ENCODE measurements at regions not wholly inside any gene's neighbourhood (a gene's known extent, or its start where the extent isn't known, plus 50 kb on each side); places are given as distances from the start of the nearest gene placed in this dataset.
"Not testable (repeated sequence)": the region's sequence is repeated elsewhere in the genome, so short reads cannot be mapped to it uniquely, and the experiment has no call there.

DNA sequence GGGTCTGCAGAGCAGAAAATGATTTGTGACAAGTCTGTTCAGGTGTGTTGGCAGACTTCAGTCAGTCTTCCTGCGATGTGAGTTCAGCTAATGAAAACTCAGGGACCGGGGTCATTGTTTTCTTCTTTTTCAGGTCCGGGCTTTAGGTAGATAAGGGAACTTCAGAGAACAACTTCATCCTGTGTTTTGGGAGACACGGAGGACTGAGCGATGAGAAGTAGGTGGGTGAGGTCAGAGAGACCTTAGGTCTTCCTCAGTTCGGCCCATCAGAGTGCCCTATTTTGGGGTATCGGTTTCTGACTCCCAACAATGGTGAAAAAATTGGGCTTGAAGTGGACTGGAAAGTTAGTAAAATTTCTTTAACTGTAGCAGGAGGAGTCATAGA lies 88.9 kb upstream of the ATF7IP2 start:
- WGBS, 2 donors = 80 to 90% methylated on average over 7 of the region's 7 CpGs
- Histone ChIP-seq H3K27me3 (no peaks in the 10 kb centered on the region), H3K9me3 (peaks cover 0 to 3% (median 0%) of the 10 kb centered on the region in 4 donors), H3K36me3 (no peaks in the 10 kb centered on the region), H3K4me1 (no peaks in the 10 kb centered on the region), H3K27ac (no peak overlapping the region), H3K4me3 (no peak overlapping the region)
- no peak for DNase-seq
- intact Hi-C loops (cut with DNase I) = no loop called here
- no peak for TF ChIP-seq POLR2A (IDR thresholded peaks at IDR 0.05)
- TF ChIP-seq, protein P1, sequence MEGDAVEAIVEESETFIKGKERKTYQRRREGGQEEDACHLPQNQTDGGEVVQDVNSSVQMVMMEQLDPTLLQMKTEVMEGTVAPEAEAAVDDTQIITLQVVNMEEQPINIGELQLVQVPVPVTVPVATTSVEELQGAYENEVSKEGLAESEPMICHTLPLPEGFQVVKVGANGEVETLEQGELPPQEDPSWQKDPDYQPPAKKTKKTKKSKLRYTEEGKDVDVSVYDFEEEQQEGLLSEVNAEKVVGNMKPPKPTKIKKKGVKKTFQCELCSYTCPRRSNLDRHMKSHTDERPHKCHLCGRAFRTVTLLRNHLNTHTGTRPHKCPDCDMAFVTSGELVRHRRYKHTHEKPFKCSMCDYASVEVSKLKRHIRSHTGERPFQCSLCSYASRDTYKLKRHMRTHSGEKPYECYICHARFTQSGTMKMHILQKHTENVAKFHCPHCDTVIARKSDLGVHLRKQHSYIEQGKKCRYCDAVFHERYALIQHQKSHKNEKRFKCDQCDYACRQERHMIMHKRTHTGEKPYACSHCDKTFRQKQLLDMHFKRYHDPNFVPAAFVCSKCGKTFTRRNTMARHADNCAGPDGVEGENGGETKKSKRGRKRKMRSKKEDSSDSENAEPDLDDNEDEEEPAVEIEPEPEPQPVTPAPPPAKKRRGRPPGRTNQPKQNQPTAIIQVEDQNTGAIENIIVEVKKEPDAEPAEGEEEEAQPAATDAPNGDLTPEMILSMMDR (IDR thresholded peaks at IDR 0.05) = no peak
- no peak for TF ChIP-seq EP300 (IDR thresholded peaks at IDR 0.05)
- no peak for TF ChIP-seq POLR2AphosphoS5 (IDR thresholded peaks at IDR 0.05)

DNA sequence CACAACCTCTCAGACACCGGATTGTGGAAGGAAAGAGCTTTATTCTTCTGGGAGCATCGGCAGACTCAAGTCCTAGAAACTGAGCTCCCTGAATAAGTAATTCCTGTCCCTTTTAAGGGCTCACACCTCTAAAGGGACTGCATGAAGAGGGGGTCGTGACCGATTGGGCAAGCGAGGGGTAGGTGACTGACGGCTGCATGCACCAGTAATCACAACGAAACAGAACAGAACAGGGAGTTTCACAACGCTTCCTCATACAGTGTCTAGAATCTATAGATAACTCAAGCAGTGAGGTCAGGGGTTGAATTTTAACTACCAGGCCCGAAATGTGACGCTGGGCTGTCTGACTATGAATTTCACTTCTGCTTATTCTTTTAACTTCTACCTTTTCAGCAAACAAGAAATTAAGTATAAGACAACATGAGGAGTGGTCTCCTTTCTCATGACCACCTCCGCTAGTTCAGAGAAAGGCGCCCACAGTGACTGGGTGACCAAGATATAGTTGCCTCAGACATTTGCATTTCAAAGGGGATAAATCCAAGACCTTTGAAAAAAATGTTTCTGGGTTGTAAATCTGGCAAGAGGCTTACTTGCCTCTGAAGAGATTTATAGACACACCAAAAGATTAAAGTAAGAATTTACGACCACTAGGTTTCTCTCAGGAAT lies 88.4 kb upstream of the ATF7IP2 start:
- no peak overlapping the region for H3K27ac ChIP-seq
- no peaks in the 10 kb centered on the region for H3K36me3 ChIP-seq
- no peak overlapping the region for H3K4me3 ChIP-seq
- H3K27me3 ChIP-seq = no peaks in the 10 kb centered on the region
- DNase-seq = no peak
- intact Hi-C loops (cut with DNase I) = no loop called here
- WGBS, 2 donors = 40 to 46% methylated on average over 13 of the region's 13 CpGs
- TF ChIP-seq POLR2AphosphoS5 (IDR thresholded peaks at IDR 0.05) = no peak
- TF ChIP-seq, protein P1 (IDR thresholded peaks at IDR 0.05) = no peak
- no peak for TF ChIP-seq EP300 (IDR thresholded peaks at IDR 0.05)
- no peak for TF ChIP-seq POLR2A (IDR thresholded peaks at IDR 0.05)
- H3K9me3 ChIP-seq = no peaks in the 10 kb centered on the region
- no peaks in the 10 kb centered on the region for H3K4me1 ChIP-seq

DNA sequence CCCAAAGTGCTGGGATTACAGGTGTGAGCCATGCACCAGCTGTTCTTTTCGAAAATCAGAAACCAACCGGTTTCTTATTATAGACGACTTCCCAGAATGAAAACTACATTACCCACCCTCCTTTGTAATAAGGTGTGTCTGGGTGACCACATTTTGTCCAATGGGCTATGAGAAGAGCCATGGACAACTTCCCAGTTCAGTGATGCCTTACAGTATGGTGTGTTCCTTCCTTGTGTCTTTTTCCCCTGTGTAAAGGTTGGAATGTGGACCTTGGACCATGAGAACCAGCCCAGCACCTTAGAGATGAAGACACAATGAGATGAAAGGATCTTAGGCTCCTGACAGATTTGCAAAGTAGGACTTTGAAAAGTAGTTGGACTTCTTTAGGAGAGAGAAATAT lies 85.0 kb upstream of the ATF7IP2 start:
- DNase-seq = no peak
- no peak overlapping the region for H3K4me3 ChIP-seq
- 87 to 94% methylated on average over 3 of the region's 3 CpGs for WGBS, 2 donors
- TF ChIP-seq EP300 (IDR thresholded peaks at IDR 0.05) = no peak
- no peak for TF ChIP-seq POLR2AphosphoS5 (IDR thresholded peaks at IDR 0.05)
- TF ChIP-seq POLR2A (IDR thresholded peaks at IDR 0.05) = no peak
- TF ChIP-seq, protein P1 (IDR thresholded peaks at IDR 0.05) = no peak
- intact Hi-C loops (cut with DNase I) = no loop called here
- H3K4me1 ChIP-seq = no peaks in the 10 kb centered on the region
- no peaks in the 10 kb centered on the region for H3K9me3 ChIP-seq
- H3K27me3 ChIP-seq = no peaks in the 10 kb centered on the region
- no peak overlapping the region for H3K27ac ChIP-seq
- H3K36me3 ChIP-seq = no peaks in the 10 kb centered on the region

DNA sequence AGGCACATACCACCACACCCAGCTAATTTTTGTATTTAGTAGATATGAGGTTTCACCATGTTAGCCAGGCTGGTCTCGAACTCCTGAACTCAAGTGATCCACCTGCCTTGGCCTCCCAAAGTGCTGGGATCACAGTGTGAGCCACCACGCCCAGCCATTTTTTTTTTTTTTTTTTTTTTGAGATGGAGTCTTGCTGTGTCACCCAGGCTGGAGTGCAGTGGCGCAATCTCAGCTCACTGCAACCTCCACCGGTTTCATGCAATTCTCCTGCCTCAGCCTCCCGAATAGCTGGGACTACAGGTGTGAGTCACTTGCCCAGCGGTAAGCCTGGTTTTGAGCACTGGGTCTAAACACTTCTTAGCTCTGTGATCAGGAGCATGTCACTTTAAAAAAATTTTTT lies 84.3 kb upstream of the ATF7IP2 start:
- H3K4me1 ChIP-seq; intact Hi-C loops (cut with DNase I); H3K27ac ChIP-seq; DNase-seq; H3K27me3 ChIP-seq; H3K9me3 ChIP-seq; H3K4me3 ChIP-seq; H3K36me3 ChIP-seq: not testable (repeated sequence)
- WGBS, 2 donors = 91 to 93% methylated on average over 6 of the region's 6 CpGs

DNA sequence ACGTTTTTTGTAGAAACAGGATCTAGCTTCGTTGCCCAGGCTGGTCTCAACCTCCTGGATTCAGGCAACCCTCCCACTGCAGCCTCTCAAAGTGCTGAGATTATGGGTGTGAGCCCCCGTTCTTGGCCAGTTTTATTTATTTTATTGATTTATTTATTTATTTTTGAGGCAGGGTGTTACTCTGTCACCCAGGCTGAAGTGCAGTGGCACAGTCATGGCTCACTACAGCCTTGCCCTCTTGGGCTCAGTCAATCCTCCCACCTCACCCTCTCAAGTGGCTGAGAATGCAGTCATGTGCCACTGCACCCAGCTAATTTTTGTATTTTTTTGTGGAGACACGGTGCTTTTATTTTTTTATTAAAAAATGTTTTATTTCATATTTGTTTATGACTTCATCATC lies 79.9 kb upstream of the ATF7IP2 start:
- no peak for DNase-seq
- H3K4me3 ChIP-seq = no peak overlapping the region
- intact Hi-C loops (cut with DNase I) = no loop called here
- no peaks in the 10 kb centered on the region for H3K9me3 ChIP-seq
- H3K36me3 ChIP-seq = no peaks in the 10 kb centered on the region
- 66 to 75% methylated on average over 4 of the region's 4 CpGs for WGBS, 2 donors
- TF ChIP-seq POLR2A (IDR thresholded peaks at IDR 0.05) (no peak), EP300 (IDR thresholded peaks at IDR 0.05) (no peak), POLR2AphosphoS5 (IDR thresholded peaks at IDR 0.05) (no peak)
- TF ChIP-seq, protein P1 (IDR thresholded peaks at IDR 0.05) = no peak
- H3K27ac ChIP-seq = no peak overlapping the region
- H3K4me1 ChIP-seq = no peaks in the 10 kb centered on the region
- H3K27me3 ChIP-seq = no peaks in the 10 kb centered on the region
